SH-SY5Y (cell line): ENCODE measurements at regions not wholly inside any gene's neighbourhood (a gene's known extent, or its start where the extent isn't known, plus 50 kb on each side); places are given as distances from the start of the nearest gene placed in this dataset.

Experiments
- GATA2 ChIP-seq: IDR thresholded peaks from 2 replicates; pipeline ENCODE4 v1.6.1; 2011; ENCODE audit warnings: mild to moderate bottlenecking, low read depth, low read length
- GATA3 ChIP-seq: IDR thresholded peaks from 2 replicates; pipeline ENCODE4 v1.6.1; 2011; ENCODE audit warnings: low read depth, mild to moderate bottlenecking, low read length, moderate library complexity

- no peak for TF ChIP-seq GATA3
- TF ChIP-seq GATA2: no peak
These were observed 118.8 kb upstream of the CTAGE1 start for GRCh38 chr18:22536558-22536957.
